ENCODE measurements at regions not wholly inside any gene's neighbourhood (a gene's known extent, or its start where the extent isn't known, plus 50 kb on each side); places are given as distances from the start of the nearest gene placed in this dataset.

DNA sequence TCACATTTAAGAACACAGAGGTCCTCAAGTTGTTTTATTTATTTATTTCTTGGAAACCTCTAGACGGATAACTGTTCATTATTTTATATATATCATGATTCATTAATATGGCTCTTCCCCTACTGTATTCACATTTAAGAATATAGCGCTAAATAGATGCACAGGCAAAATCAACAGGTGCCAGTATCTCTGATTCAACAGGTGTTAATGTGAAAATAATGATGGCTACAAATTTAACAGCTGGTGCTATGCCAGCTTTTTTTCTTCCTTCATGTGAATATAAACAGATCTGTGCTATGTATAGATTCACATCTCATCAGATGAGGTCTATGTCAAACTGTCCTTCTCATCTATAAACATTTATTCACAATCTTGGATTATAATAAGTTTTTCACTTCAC, 218.5 kb upstream of the NR2F2 start:
- TF ChIP-seq CTCF (IDR thresholded peaks at IDR 0.05; ENCODE audit: borderline replicate concordance, insufficient read depth, low read depth, low read length), result no peak
- H3K4me3 ChIP-seq (ENCODE audit: low read depth, low read length), result no peak overlapping the region

GRCh38 chr15:96115642-96116041, 214.9 kb upstream of the NR2F2 start:
- H3K4me3 ChIP-seq (ENCODE audit: low read depth, low read length), result no peak overlapping the region
- no peak for TF ChIP-seq CTCF (IDR thresholded peaks at IDR 0.05; ENCODE audit: borderline replicate concordance, insufficient read depth, low read depth, low read length)

GRCh38 chr15:96117270-96117669, 213.2 kb upstream of the NR2F2 start:
- no peak overlapping the region for H3K4me3 ChIP-seq (ENCODE audit: low read depth, low read length)
- no peak for TF ChIP-seq CTCF (IDR thresholded peaks at IDR 0.05; ENCODE audit: borderline replicate concordance, insufficient read depth, low read depth, low read length)

- TF ChIP-seq CTCF (IDR thresholded peaks at IDR 0.05; ENCODE audit: borderline replicate concordance, insufficient read depth, low read depth, low read length), result no peak
- no peak overlapping the region for H3K4me3 ChIP-seq (ENCODE audit: low read depth, low read length)
Observed at GRCh38 chr15:96119734-96120133, 210.8 kb upstream of the NR2F2 start.

- TF ChIP-seq CTCF (IDR thresholded peaks at IDR 0.05; ENCODE audit: borderline replicate concordance, insufficient read depth, low read depth, low read length), result no peak
- no peak overlapping the region for H3K4me3 ChIP-seq (ENCODE audit: low read depth, low read length)
Observed at GRCh38 chr15:96121086-96121920, 209.2 kb upstream of the NR2F2 start.

DNA sequence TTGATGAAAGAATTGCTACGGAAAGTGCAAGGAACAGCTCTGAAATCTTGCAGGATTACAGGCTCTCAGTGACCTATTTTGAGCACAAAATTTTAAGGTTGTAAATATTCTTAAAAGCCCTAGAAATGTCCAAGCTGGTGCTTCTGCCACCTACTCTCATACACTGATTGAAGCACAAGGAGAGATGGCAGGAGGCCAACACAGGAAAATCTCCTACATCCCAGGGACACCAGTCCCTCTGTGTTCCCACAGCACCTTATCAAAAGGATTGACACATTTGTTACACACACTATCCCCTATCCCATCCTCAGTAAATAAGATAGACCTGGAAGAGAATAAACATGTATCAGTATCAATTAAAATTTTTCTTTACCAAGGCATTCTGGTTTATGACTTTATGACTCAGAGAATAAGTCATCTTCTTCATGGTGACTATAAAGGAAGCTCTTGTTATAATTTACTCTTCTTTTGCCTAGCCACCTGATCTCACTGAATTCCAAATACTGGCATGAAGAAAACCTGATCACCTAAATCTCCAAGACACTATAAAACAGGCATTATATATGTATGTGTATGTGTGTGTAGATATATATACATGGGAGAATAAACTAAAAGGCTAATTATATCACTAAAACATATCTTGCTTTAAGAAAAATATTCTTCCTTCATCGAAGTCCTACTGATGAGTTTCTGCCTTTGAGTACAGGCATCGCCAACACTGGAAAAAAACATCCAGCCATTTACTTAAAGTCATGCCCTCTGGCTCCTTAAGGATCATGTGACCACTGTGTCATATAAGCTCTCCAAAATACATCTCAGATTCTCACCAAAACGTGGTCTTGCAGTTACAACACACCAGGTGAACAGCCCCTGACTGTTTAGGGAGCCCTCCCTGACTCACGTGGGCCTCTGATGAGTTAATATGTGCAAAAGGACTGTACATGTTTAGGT, 208.1 kb upstream of the NR2F2 start:
- TF ChIP-seq CTCF (IDR thresholded peaks at IDR 0.05; ENCODE audit: borderline replicate concordance, insufficient read depth, low read depth, low read length), result no peak
- H3K4me3 ChIP-seq (ENCODE audit: low read depth, low read length), result no peak overlapping the region
